GM21360 (cell line): ENCODE measurements at regions not wholly inside any gene's neighbourhood (a gene's known extent, or its start where the extent isn't known, plus 50 kb on each side); places are given as distances from the start of the nearest gene placed in this dataset.

Source experiments
- ATAC-seq: cut with Tn5 transposase; IDR thresholded peaks from one replicate; pipeline ENCODE4 v1.9.1; 2021; ENCODE audit warnings: mild to moderate bottlenecking, moderate library complexity; ENCODE audit not compliant: unreplicated experiment

DNA sequence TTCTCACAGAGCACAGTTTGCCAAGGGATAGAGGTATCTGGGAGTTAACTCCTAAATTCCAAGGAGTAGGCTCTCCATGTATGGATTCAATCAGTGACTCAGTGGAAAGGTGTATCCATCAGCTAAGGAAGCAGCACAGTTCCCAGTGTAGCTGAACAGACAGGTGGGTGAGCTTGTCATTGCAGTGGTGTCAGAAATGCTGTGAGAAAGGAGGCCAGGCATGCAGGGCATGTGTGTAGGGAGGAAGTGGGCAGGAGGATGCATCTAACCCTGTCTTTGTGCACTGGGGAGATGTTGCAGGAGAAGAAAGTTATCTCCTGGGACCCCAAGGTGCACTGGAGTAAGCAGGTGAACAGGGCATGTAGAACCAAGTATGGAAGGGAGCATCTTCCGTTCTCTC, 539.0 kb downstream of the VRK1 start:
- no peak for ATAC-seq

DNA sequence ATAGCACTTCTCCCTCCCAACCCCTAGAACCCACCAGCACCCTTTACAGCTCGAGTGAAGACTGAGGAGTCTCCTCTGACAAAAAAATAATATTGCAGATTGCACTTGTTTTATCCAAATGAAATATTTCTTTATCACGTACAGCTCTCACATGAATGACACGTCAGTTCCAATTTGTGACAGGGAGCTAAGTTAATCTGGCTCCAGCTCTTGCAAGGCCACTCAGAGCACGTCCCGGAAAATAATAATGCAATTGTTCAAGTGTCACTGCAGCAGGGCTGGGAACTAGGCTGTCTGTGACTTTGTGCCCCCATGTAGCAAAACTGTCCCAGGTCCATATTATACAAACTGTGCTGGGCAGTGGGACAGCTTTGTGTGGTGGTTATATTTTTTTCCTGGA, 539.6 kb downstream of the VRK1 start:
- no peak for ATAC-seq

DNA sequence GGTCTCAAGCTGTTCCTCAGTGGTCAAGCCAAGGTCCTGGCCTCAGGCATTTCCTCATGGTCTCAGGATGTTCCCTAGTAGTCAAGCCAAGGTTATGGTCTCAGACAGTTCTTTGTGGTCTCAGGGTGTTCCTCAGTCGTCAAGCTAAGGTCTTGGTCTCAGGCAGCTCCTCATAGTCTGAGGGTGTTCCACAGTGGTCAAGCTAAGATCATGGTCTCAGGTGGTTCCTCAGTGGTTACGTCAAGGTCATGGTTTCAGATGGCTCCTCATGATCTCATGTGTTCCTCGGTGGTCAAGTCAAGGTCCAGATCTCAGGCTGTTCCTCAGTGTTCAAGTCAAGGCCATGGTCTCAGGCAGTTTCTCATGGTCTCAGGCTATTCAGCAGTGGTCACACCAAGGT, 540.1 kb downstream of the VRK1 start:
- no peak for ATAC-seq

GRCh38 chr14:97337670-97338069, 540.5 kb downstream of the VRK1 start:
- no peak for ATAC-seq

- ATAC-seq: no peak
These were observed 547.5 kb downstream of the VRK1 start for GRCh38 chr14:97344666-97345065.

- ATAC-seq: no peak
These were observed 549.5 kb downstream of the VRK1 start for GRCh38 chr14:97346675-97347074.

DNA sequence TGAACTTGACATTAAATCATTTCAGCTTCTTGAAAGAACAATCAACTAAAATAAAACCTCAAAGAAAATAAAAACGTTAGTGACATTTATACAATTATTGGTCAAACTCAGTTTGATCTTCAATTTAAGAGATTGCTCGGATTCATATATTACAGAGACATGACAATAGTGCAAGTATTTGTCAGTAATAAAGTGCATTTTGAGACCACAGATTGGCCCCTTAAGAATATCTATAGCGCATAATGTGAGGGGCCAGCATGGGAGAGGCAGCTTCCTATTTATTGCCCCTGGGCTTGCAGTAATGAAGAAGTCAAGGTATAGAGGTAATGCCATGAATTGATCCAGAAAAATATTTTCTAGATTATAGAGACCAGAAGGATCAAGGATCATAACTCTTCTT, 552.3 kb downstream of the VRK1 start:
- ATAC-seq: no peak

DNA sequence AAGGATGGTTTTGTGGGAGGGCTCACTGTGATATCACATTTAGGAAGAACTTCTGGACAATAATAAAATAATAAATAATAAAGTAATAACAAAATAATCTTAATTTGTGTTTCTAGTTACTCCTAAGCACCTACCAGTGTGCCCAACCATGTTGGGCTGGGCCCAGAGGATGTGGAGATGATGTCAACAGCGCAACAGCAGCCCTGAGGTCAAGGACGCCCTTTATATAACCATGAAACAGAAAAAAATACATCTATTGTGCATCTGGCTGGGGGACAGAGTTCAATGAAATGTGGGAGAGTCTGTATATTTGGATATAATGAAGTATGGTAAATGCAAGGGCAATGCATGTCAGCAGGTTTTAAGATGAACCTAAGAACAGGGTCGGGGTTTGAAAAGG, 552.8 kb downstream of the VRK1 start:
- ATAC-seq: no peak

- ATAC-seq: no peak
These were observed 553.2 kb downstream of the VRK1 start for GRCh38 chr14:97350415-97350814.

GRCh38 chr14:97350894-97351731, 553.9 kb downstream of the VRK1 start:
- ATAC-seq: no peak

DNA sequence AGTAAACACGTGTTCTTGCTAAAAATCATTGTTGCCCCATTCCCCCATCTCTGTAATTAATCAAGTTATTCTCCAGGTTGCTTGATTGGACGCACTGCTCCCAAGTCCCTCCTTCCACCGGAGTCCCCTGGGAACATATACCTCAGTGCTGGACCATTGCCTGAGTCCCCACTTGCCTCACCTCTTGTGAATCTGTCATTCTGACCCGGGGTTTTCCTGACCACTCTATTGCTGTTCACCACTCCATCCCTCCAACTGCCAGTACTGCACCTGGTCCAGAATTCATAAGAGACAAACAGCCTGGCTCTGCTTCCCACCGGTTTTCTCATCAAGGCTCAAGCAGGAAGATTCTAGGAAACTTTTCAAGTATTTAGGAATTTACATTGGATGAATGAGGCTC, 555.9 kb downstream of the VRK1 start:
- ATAC-seq: no peak

DNA sequence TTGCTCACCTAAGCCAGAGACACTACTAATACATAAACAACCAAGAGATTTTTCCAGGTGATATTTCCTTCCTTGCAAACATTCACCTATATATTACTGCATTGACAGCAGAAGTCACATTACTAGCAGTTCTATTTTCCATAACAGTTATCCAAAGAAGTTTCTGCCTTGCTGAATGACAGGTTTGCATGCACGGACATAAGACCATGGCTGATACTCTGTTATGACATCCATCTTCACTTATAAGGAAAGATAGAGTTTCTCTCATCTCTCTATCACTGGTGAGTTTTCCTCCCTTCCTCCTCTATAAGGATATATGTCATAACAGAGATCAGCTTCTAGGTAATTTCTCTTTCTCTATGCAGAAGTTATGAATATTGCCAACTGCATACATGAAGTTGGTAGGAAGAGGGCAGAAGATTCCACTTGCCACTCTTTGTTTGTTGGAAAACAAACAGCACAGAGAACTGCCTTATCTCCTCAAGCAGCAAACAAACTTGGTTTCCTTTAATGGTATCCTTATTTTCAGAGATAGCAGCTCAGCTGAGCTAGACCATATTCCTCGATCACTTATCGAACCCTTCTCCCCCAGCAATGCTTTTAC, 557.0 kb downstream of the VRK1 start:
- no peak for ATAC-seq

DNA sequence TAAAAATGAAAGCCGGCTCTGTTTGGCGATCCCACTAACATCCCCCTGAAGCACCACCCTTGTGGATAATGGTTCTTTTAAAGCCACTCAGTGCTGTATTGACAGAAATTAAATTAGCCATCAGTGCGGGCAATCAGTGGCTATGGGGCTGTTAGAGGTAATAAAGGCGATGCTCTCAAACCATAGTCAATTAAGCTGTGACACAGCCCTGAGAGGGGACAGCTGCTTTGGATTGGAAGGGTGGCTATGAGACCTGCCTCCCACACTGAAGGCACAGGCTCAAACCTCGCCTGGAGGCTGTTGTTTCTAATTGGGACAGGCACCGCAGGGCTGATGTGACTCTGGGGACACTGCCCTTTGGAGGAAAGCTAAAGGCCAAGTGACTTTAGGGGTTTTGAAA, 562.2 kb downstream of the VRK1 start:
- ATAC-seq: no peak

- no peak for ATAC-seq
These were observed 564.0 kb downstream of the VRK1 start for GRCh38 chr14:97361181-97361580.

GRCh38 chr14:97361958-97362357, 564.8 kb downstream of the VRK1 start:
- ATAC-seq: no peak

DNA sequence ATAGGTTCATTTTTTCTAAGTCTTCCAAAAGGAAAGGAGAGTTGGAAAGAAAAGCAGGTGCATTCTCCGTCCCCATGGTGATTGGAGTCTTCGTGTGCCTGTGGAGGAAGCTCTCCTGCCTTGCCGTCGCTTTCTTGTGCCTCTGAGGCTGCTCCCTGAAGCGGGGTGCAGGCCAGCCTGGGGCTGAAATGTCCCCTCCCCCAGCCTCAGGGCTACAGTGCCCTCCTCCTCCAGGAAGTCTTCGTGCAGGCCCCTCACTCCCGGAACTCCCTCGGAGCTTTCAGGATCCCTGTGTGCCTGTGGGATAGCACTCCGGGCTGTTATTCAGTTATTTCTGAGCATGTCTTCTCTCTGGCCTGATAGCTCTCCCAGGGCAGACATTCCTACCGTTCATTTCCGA, 569.2 kb downstream of the VRK1 start:
- ATAC-seq: no peak

DNA sequence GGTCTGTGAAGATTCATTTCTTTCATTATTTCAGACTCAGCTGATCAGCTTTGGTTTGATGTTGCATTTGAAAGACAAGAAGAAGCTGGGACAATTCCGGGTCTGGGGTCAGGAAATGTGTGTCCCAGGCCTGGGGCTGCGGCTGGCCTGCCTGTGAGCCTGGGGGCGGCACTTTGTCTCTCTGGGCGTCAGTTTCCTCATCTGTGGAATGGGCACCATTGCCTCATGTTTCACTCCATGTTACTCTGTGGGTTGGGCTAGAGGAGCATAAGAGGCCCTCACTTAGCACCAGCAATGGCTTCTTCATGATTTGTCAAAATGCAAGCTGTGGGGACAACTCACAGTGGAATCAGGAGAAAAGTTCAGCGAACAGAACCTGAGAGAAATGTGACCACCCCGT, 570.1 kb downstream of the VRK1 start:
- no peak for ATAC-seq

GRCh38 chr14:97368049-97368448, 570.9 kb downstream of the VRK1 start:
- no peak for ATAC-seq

- ATAC-seq: no peak
These were observed 571.9 kb downstream of the VRK1 start for GRCh38 chr14:97368900-97369564.

GRCh38 chr14:97369901-97370300, 572.7 kb downstream of the VRK1 start:
- no peak for ATAC-seq

- ATAC-seq: no peak
These were observed 579.1 kb downstream of the VRK1 start for GRCh38 chr14:97376310-97376709.

GRCh38 chr14:97377550-97377949, 580.4 kb downstream of the VRK1 start:
- no peak for ATAC-seq
